HEK293T (cell line): ENCODE measurements at regions not wholly inside any gene's neighbourhood (a gene's known extent, or its start where the extent isn't known, plus 50 kb on each side); places are given as distances from the start of the nearest gene placed in this dataset.

ENCODE experiments used
- CTCF ChIA-PET: fragments of 350-600 bp; formaldehyde crosslinking; extraction: SDS; loops from one replicate; lab custom pipeline; 2021; ENCODE audit warnings: antibody characterized with exemption, inconsistent platforms; lab: Yijun Ruan, JAX
- POLR2A ChIA-PET: fragments of 350-600 bp; formaldehyde crosslinking; extraction: SDS; loops from one replicate; lab custom pipeline; 2020; ENCODE audit warnings: antibody characterized with exemption, inconsistent platforms; lab: Yijun Ruan, JAX
- DNase-seq: peaks from one replicate; pipeline ENCODE4 v3.0.0; 2012; ENCODE audit warnings: mixed read lengths; ENCODE audit errors: extremely low spot score
- ARNT ChIP-seq: fragments of 450-650 bp; IDR thresholded peaks from 2 replicates; pipeline ENCODE4 v1.6.1; 2017; ENCODE audit warnings: mild to moderate bottlenecking
- BHLHE40 ChIP-seq: fragments of 450-650 bp; IDR thresholded peaks from 2 replicates; pipeline ENCODE4 v1.6.1; 2016; ENCODE audit warnings: mild to moderate bottlenecking, moderate library complexity, borderline replicate concordance
- CTBP1 ChIP-seq: fragments of 450-650 bp; IDR thresholded peaks from 2 replicates; pipeline ENCODE4 v1.6.1; 2016; ENCODE audit warnings: borderline replicate concordance
- ELF4 ChIP-seq: fragments of 450-650 bp; IDR thresholded peaks from 2 replicates; pipeline ENCODE4 v1.6.1; 2017; ENCODE audit warnings: antibody characterized with exemption
- FOXA1 ChIP-seq: fragments of 450-650 bp; IDR thresholded peaks from 2 replicates; pipeline ENCODE4 v1.6.1; 2016; ENCODE audit warnings: mild to moderate bottlenecking
- FOXK2 ChIP-seq: fragments of 450-650 bp; IDR thresholded peaks from 2 replicates; pipeline ENCODE4 v1.6.1; 2016; ENCODE audit warnings: mild to moderate bottlenecking
- FOXM1 ChIP-seq: fragments of 450-650 bp; IDR thresholded peaks from 2 replicates; pipeline ENCODE4 v1.6.1; 2017; ENCODE audit warnings: mild to moderate bottlenecking, borderline replicate concordance
- HDGF ChIP-seq: fragments of 450-650 bp; IDR thresholded peaks from 2 replicates; pipeline ENCODE4 v1.6.1; 2017; ENCODE audit warnings: antibody characterized with exemption, borderline replicate concordance
- L3MBTL2 ChIP-seq: fragments of 450-650 bp; conservative IDR thresholded peaks from 2 replicates; pipeline ENCODE4 v1.6.1; 2016; ENCODE audit warnings: mild to moderate bottlenecking
- LEF1 ChIP-seq: fragments of 450-650 bp; IDR thresholded peaks from 2 replicates; pipeline ENCODE4 v1.6.1; 2017; ENCODE audit warnings: mild to moderate bottlenecking, borderline replicate concordance
- NFRKB ChIP-seq: fragments of 450-650 bp; IDR thresholded peaks from 2 replicates; pipeline ENCODE4 v1.6.1; 2016; ENCODE audit warnings: mild to moderate bottlenecking, moderate library complexity
- PKNOX1 ChIP-seq: fragments of 450-650 bp; IDR thresholded peaks from 2 replicates; pipeline ENCODE4 v1.6.1; 2016
- SP1 ChIP-seq: fragments of 450-650 bp; IDR thresholded peaks from 2 replicates; pipeline ENCODE4 v1.6.1; 2017
- SUZ12 ChIP-seq: fragments of 450-650 bp; IDR thresholded peaks from 2 replicates; pipeline ENCODE4 v1.6.1; 2016; ENCODE audit warnings: mild to moderate bottlenecking
- TARDBP ChIP-seq: fragments of 450-650 bp; IDR thresholded peaks from 2 replicates; pipeline ENCODE4 v1.6.1; 2016
- ZNF384 ChIP-seq: fragments of 450-650 bp; IDR thresholded peaks from 2 replicates; pipeline ENCODE4 v1.6.1; 2016

- POLR2A ChIA-PET: no interaction called here
Measured at GRCh38 chr4:22246847-22247246, 269.0 kb downstream of the ADGRA3 start.

GRCh38 chr4:22245294-22245693 is 270.6 kb downstream of the ADGRA3 start:
- ChIA-PET CTCF (no interaction called here), POLR2A (no interaction called here)
- TF ChIP-seq LEF1: no peak
- no peak for TF ChIP-seq CTBP1
- no peak for TF ChIP-seq NFRKB
- TF ChIP-seq HDGF: no peak
- TF ChIP-seq ARNT: no peak
- no peak for TF ChIP-seq FOXK2
- no peak for TF ChIP-seq ELF4
- no peak for TF ChIP-seq TARDBP
- no peak for TF ChIP-seq L3MBTL2
- DNase-seq: no peak

More at GRCh38 chr4:22246847-22247246, 269.0 kb downstream of the ADGRA3 start:
- CTCF ChIA-PET: no interaction called here
- DNase-seq: no peak
- TF ChIP-seq FOXK2 (no peak), SP1 (no peak), NFRKB (no peak), ELF4 (no peak), PKNOX1 (no peak), HDGF (no peak), BHLHE40 (no peak), L3MBTL2 (no peak), TARDBP (no peak), SUZ12 (no peak), FOXA1 (no peak)

GRCh38 chr4:22241415-22241814 is 274.5 kb downstream of the ADGRA3 start:
- CTCF ChIA-PET: no interaction called here
- TF ChIP-seq ZNF384 (no peak), CTBP1 (no peak), NFRKB (no peak), FOXA1 (no peak), FOXK2 (no peak), PKNOX1 (no peak)
- POLR2A ChIA-PET: no interaction called here
- DNase-seq: no peak

GRCh38 chr4:22240814-22241213 is 275.1 kb downstream of the ADGRA3 start:
- TF ChIP-seq NFRKB (no peak), LEF1 (no peak), ELF4 (no peak), FOXM1 (no peak), TARDBP (no peak), ARNT (no peak), FOXK2 (no peak), FOXA1 (no peak), PKNOX1 (no peak), SUZ12 (no peak)
- POLR2A ChIA-PET: no interaction called here
- no peak for DNase-seq
- CTCF ChIA-PET: no interaction called here

- ChIA-PET POLR2A (no interaction called here), CTCF (no interaction called here)
- no peak for TF ChIP-seq BHLHE40
- no peak for TF ChIP-seq ZNF384
- no peak for TF ChIP-seq SP1
- TF ChIP-seq FOXK2: no peak
- no peak for TF ChIP-seq ARNT
- no peak for TF ChIP-seq CTBP1
- no peak for TF ChIP-seq L3MBTL2
- no peak for TF ChIP-seq TARDBP
- no peak for TF ChIP-seq NFRKB
- TF ChIP-seq HDGF: no peak
- peak; percentile 8 for DNase-seq
Measured at GRCh38 chr4:22238742-22239141, 277.1 kb downstream of the ADGRA3 start.

GRCh38 chr4:22237846-22238494 is 277.9 kb downstream of the ADGRA3 start:
- POLR2A ChIA-PET: no interaction called here
- CTCF ChIA-PET: interaction anchor here (1.1 to 1.3 kb wide), 2 partner anchors 11 to 151 kb away, joined by 3 to 6 read pairs; no protein-coding TSS in a partner anchor
- no peak for DNase-seq
- no peak for TF ChIP-seq TARDBP
- no peak for TF ChIP-seq NFRKB
- TF ChIP-seq ZNF384: no peak
- TF ChIP-seq L3MBTL2: no peak
- no peak for TF ChIP-seq SUZ12
- no peak for TF ChIP-seq FOXM1
- no peak for TF ChIP-seq HDGF
- no peak for TF ChIP-seq FOXA1
- TF ChIP-seq ARNT: no peak
- TF ChIP-seq BHLHE40: no peak
- TF ChIP-seq SP1: no peak
- no peak for TF ChIP-seq FOXK2
